SK-N-SH (cell line): ENCODE measurements at regions not wholly inside any gene's neighbourhood (a gene's known extent, or its start where the extent isn't known, plus 50 kb on each side); places are given as distances from the start of the nearest gene placed in this dataset.

Experiments used
- CTCF ChIA-PET: fragments of 300-600, 350-600 bp; formaldehyde crosslinking; extraction: SDS; loops from one replicate; lab custom pipeline; 2021; lab: Yijun Ruan, JAX
- POLR2A ChIA-PET: fragments of 350-600 bp; sonication (Branson Sonifier 250); formaldehyde crosslinking; extraction: SDS; loops from one replicate; lab custom pipeline; 2020; ENCODE audit warnings: antibody characterized with exemption, inconsistent platforms; lab: Yijun Ruan, JAX
- DNase-seq: peaks from one replicate; pipeline ENCODE4 v3.0.0; 2012
- H2AFZ ChIP-seq: fragments of 200-600 bp; sonication (generic); 2 replicates; pipeline ENCODE4 v1.8.1; 2016; ENCODE audit warnings: antibody characterized with exemption, mild to moderate bottlenecking, low read depth
- H3F3A ChIP-seq: fragments of 200-600 bp; sonication (generic); replicated peaks from 2 replicates; pipeline ENCODE3; 2016; ENCODE audit warnings: antibody characterized with exemption, mild to moderate bottlenecking; ENCODE audit not compliant: insufficient read depth
- H3K27ac ChIP-seq, 2 experiments: fragments of 200-500 bp in 1 of 2; fragments of 200-600 bp in 1 of 2; sonication (Bioruptor generic) in 1 of 2; sonication (generic), shearing (Covaris generic) in 1 of 2; 2 replicates each; pipeline versions ENCODE4 v1.5.1 to v1.6.1; 2014 to 2016; ENCODE audit warnings: low read depth in 2 of 2, inconsistent platforms in 1 of 2, low read length in 1 of 2, mild to moderate bottlenecking in 1 of 2, mixed read lengths in 1 of 2
- H3K27me3 ChIP-seq: fragments of 200-600 bp; sonication (generic), shearing (Covaris generic); 2 replicates; pipeline ENCODE4 v1.6.1; 2016; ENCODE audit warnings: mixed run types; ENCODE audit not compliant: insufficient read depth
- H3K36me3 ChIP-seq, 2 experiments: fragments of 200-500 bp in 1 of 2; fragments of 200-600 bp in 1 of 2; sonication (Bioruptor generic) in 1 of 2; sonication (generic) in 1 of 2; replicated peaks in 1 of 2; 2 replicates each; pipeline versions ENCODE3 to v1.5.1; 2014 to 2016; ENCODE audit warnings: low read length in 1 of 2, mild to moderate bottlenecking in 1 of 2; ENCODE audit not compliant: insufficient read depth in 2 of 2, control insufficient read depth in 1 of 2
- H3K4me1 ChIP-seq, 2 experiments: fragments of 200-500 bp in 1 of 2; fragments of 200-600 bp in 1 of 2; sonication (Bioruptor generic) in 1 of 2; sonication (generic), shearing (Covaris generic) in 1 of 2; 2 replicates each; pipeline versions ENCODE4 v1.5.1 to v1.6.1; 2014 to 2016; ENCODE audit warnings: low read depth in 1 of 2, low read length in 1 of 2, mixed run types in 1 of 2; ENCODE audit not compliant: insufficient read depth in 2 of 2, control insufficient read depth in 1 of 2
- H3K4me2 ChIP-seq: fragments of 200-600 bp; sonication (generic), shearing (Covaris generic); 2 replicates; pipeline ENCODE4 v1.6.1; 2017; ENCODE audit warnings: mixed run types
- H3K4me3 ChIP-seq, 2 experiments: fragments of 200-500 bp in 1 of 2; fragments of 200-600 bp in 1 of 2; sonication (Bioruptor generic) in 1 of 2; sonication (generic), shearing (Covaris generic) in 1 of 2; 2 replicates each; pipeline versions ENCODE4 v1.5.1 to v1.8.1; 2014 to 2016; ENCODE audit warnings: low read depth in 2 of 2, inconsistent platforms in 1 of 2, low read length in 1 of 2, mild to moderate bottlenecking in 1 of 2, mixed read lengths in 1 of 2, moderate library complexity in 1 of 2
- H3K79me2 ChIP-seq: fragments of 200-600 bp; sonication (generic); 2 replicates; pipeline ENCODE4 v1.8.1; 2017; ENCODE audit warnings: mild to moderate bottlenecking; ENCODE audit not compliant: insufficient read depth
- H3K9ac ChIP-seq: fragments of 200-600 bp; sonication (generic); 2 replicates; pipeline ENCODE4 v1.6.1; 2017; ENCODE audit warnings: mixed run types
- H3K9me2 ChIP-seq: fragments of 200-600 bp; sonication (generic); 2 replicates; pipeline ENCODE4 v1.6.1; 2017; ENCODE audit warnings: mixed run types
- H3K9me3 ChIP-seq: fragments of 200-600 bp; sonication (generic); 2 replicates; pipeline ENCODE4 v1.6.1; 2017; ENCODE audit warnings: mixed run types, mild to moderate bottlenecking, moderate library complexity
- H4K20me1 ChIP-seq: fragments of 200-600 bp; sonication (generic); 2 replicates; pipeline ENCODE4 v1.6.1; 2017; ENCODE audit warnings: mild to moderate bottlenecking, mixed run types; ENCODE audit not compliant: insufficient read depth
- CHD2 ChIP-seq: fragments of 150-350 bp; IDR thresholded peaks from 2 replicates; pipeline ENCODE4 v1.6.1; 2018; ENCODE audit warnings: low read length; ENCODE audit not compliant: partially characterized antibody
- ELF1 ChIP-seq: IDR thresholded peaks from 2 replicates; pipeline ENCODE4 v1.4.0; 2012
- FOSL2 ChIP-seq: IDR thresholded peaks from 2 replicates; pipeline ENCODE4 v1.4.0; 2012; ENCODE audit warnings: low read depth, mild to moderate bottlenecking, moderate library complexity, borderline replicate concordance
- GABPA ChIP-seq: IDR thresholded peaks from 2 replicates; pipeline ENCODE4 v1.4.0; 2012; ENCODE audit warnings: low read depth, mild to moderate bottlenecking
- JUND ChIP-seq: IDR thresholded peaks from 2 replicates; pipeline ENCODE4 v1.4.0; 2012
- POLR2AphosphoS5 ChIP-seq: IDR thresholded peaks from 2 replicates; pipeline ENCODE4 v1.6.1; 2012; ENCODE audit warnings: low read depth, low read length
- RFX5 ChIP-seq: IDR thresholded peaks from 2 replicates; pipeline ENCODE4 v1.6.1; 2012; ENCODE audit warnings: mild to moderate bottlenecking, improper control_type of control experiment, low read length
- RXRA ChIP-seq: IDR thresholded peaks from 2 replicates; pipeline ENCODE4 v1.4.0; 2012; ENCODE audit warnings: low read depth, mild to moderate bottlenecking, borderline replicate concordance
- SIN3A ChIP-seq: IDR thresholded peaks from 2 replicates; pipeline ENCODE4 v1.6.1; 2012; ENCODE audit warnings: low read depth, mild to moderate bottlenecking, low read length, moderate library complexity, borderline replicate concordance
- TCF12 ChIP-seq: IDR thresholded peaks from 2 replicates; pipeline ENCODE4 v1.4.0; 2012
- TEAD4 ChIP-seq: IDR thresholded peaks from 2 replicates; pipeline ENCODE4 v1.4.0; 2012; ENCODE audit warnings: mild to moderate bottlenecking, borderline replicate concordance; ENCODE audit not compliant: insufficient read depth
- USF2 ChIP-seq: fragments of 150-350 bp; IDR thresholded peaks from 2 replicates; pipeline ENCODE4 v1.6.1; 2017; ENCODE audit warnings: antibody characterized with exemption, low read length, low read depth, borderline replicate concordance
- YY1 ChIP-seq: IDR thresholded peaks from 2 replicates; pipeline ENCODE4 v1.4.0; 2012; ENCODE audit warnings: low read depth, mild to moderate bottlenecking
- WGBS: methylation state at CpG from one replicate; pipeline ENCODE4 v1.1.6; 2017; ENCODE audit warnings: low lambda C conversion rate; 5-methylcytosine and 5-hydroxymethylcytosine counted together
- TF ChIP-seq, protein P1 (sequence below): IDR thresholded peaks from 2 replicates; pipeline ENCODE4 v1.4.0; 2012; ENCODE audit warnings: low read depth, borderline replicate concordance
- TF ChIP-seq, protein P2 (sequence below): IDR thresholded peaks from 2 replicates; pipeline ENCODE4 v1.4.0; 2012; ENCODE audit warnings: low read depth

- H3K4me1 ChIP-seq = no peaks in the 10 kb centered on the region
- no peaks in the 10 kb centered on the region for H3K9me3 ChIP-seq
- H3K27me3 ChIP-seq = no peaks in the 10 kb centered on the region
- no peaks in the 10 kb centered on the region for H3K9me2 ChIP-seq
- no peak for DNase-seq
- no peak for TF ChIP-seq TEAD4
- TF ChIP-seq RFX5 = no peak
- no peak for TF ChIP-seq JUND
- TF ChIP-seq CHD2 = no peak
- no peak for TF ChIP-seq ELF1
- no peak for TF ChIP-seq TCF12
- no peak for TF ChIP-seq SIN3A
- TF ChIP-seq, all 33 proteins: peak for 0
- ChIA-PET CTCF (no interaction called here), POLR2A (no interaction called here)
- H2AFZ ChIP-seq = no peak overlapping the region
- H3K79me2 ChIP-seq = no peaks in the 10 kb centered on the region
- H4K20me1 ChIP-seq = no peaks in the 10 kb centered on the region
- no peak overlapping the region for H3K9ac ChIP-seq
- no peak overlapping the region for H3K27ac ChIP-seq
- no peak overlapping the region for H3K4me3 ChIP-seq
- no peaks in the 10 kb centered on the region for H3F3A ChIP-seq
- WGBS = 28% methylated on average over 3 of the region's 3 CpGs
- no peak overlapping the region for H3K4me2 ChIP-seq
- no peaks in the 10 kb centered on the region for H3K36me3 ChIP-seq
These were observed 992.7 kb downstream of the BCL11A start for GRCh38 chr2:59560769-59561168.

- 13% methylated on average over 4 of the region's 4 CpGs for WGBS
- Histone ChIP-seq H3K9ac (no peak overlapping the region), H3K79me2 (no peaks in the 10 kb centered on the region), H4K20me1 (no peaks in the 10 kb centered on the region), H3K27ac (no peak overlapping the region), H3K4me3 (no peak overlapping the region), H3K9me2 (no peaks in the 10 kb centered on the region), H3K36me3 (no peaks in the 10 kb centered on the region), H3K4me1 (no peaks in the 10 kb centered on the region), H3F3A (no peaks in the 10 kb centered on the region), H2AFZ (no peak overlapping the region), H3K9me3 (no peaks in the 10 kb centered on the region), H3K27me3 (no peaks in the 10 kb centered on the region), H3K4me2 (no peak overlapping the region)
- DNase-seq = no peak
- POLR2A ChIA-PET = no interaction called here
- CTCF ChIA-PET = no interaction called here
- TF ChIP-seq, protein P1, sequence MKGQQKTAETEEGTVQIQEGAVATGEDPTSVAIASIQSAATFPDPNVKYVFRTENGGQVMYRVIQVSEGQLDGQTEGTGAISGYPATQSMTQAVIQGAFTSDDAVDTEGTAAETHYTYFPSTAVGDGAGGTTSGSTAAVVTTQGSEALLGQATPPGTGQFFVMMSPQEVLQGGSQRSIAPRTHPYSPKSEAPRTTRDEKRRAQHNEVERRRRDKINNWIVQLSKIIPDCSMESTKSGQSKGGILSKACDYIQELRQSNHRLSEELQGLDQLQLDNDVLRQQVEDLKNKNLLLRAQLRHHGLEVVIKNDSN = no peak
- TF ChIP-seq CHD2 (no peak), FOSL2 (no peak), YY1 (no peak), RXRA (no peak), TCF12 (no peak), POLR2AphosphoS5 (no peak), SIN3A (no peak), TEAD4 (no peak), GABPA (no peak), JUND (no peak), USF2 (no peak)
- TF ChIP-seq, protein P2, sequence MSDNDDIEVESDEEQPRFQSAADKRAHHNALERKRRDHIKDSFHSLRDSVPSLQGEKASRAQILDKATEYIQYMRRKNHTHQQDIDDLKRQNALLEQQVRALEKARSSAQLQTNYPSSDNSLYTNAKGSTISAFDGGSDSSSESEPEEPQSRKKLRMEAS = no peak
These were observed 1012.6 kb downstream of the BCL11A start for GRCh38 chr2:59540864-59541263.
